LNCAP (cell line): ENCODE measurements at regions not wholly inside any gene's neighbourhood (a gene's known extent, or its start where the extent isn't known, plus 50 kb on each side); places are given as distances from the start of the nearest gene placed in this dataset.

Source experiments
- TF ChIP-seq, protein P1 (sequence below): fragments of 450-650 bp; IDR thresholded peaks from 2 replicates; pipeline ENCODE4 v1.5.1; 2017; ENCODE audit warnings: mild to moderate bottlenecking

DNA sequence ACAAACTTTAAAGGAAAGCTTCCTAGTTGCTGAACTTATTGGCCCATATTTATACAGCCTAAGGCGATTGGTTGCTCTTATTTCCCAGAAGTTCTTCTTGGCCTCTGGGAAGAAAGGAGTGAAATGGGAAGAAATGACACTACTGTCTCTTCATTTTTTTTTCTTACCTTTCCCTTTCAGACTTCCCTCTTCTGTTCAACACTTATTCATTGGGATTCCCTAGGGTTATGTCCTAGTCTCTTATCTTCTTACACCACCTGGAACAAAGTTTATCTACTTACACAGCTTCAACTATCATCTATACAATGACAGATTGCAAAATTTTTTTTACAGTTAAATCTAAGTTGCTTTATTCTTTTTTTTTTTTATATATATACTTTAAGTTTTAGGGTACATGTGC lies 68.0 kb downstream of the SNX12 start:
- TF ChIP-seq, protein P1, sequence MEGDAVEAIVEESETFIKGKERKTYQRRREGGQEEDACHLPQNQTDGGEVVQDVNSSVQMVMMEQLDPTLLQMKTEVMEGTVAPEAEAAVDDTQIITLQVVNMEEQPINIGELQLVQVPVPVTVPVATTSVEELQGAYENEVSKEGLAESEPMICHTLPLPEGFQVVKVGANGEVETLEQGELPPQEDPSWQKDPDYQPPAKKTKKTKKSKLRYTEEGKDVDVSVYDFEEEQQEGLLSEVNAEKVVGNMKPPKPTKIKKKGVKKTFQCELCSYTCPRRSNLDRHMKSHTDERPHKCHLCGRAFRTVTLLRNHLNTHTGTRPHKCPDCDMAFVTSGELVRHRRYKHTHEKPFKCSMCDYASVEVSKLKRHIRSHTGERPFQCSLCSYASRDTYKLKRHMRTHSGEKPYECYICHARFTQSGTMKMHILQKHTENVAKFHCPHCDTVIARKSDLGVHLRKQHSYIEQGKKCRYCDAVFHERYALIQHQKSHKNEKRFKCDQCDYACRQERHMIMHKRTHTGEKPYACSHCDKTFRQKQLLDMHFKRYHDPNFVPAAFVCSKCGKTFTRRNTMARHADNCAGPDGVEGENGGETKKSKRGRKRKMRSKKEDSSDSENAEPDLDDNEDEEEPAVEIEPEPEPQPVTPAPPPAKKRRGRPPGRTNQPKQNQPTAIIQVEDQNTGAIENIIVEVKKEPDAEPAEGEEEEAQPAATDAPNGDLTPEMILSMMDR = no peak

DNA sequence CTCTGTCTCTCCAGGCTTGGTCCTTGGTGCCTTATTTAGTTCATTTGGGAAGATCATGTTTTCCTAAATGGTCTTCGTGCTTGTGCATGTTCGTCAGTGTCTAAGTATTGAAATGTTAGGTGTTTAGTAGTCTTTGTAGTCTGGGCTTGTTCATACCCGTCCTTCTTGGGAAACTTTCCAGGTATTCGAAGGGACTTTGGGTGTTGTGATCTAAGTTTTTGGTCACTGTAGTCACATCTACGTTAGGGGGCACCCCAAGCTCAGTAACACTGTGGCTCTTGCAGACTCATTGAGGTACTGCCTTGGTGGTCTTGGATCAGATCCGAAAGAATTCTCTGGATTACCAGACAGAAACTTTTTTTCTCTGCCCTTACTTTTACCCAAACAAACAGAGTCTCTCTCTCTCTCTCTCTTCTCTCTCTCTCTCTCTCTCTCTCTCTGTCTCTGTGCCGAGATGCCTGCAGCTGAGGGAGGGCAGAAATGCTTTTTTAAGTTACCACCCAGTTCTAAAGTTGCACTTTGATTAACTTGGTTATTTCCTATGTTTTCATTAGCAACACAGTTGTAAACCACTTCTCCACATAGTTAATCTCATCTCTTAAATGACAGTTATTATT lies 67.6 kb upstream of the SLC7A3 start:
- TF ChIP-seq, protein P1 = peak; percentile 13; the same call in 1 of the 2 replicates

DNA sequence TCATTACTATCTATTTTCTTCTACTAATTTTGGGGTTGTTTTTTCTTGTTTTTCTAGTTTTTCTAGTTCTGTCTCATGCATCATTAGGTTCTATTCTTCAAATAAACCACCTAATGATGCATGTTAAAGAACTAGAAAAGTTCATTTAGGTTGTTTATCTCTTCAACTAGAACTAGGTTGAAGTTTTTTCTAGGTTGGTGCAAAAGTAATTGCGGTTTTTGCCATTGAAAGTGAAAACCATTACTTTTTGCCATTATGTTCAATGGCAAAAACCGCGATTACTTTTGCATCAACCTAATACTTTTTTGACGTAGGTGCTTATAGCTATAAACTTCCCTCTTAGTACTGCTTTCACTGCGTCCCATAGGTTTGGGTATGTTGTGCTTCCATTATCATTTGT lies 64.4 kb upstream of the SLC7A3 start:
- TF ChIP-seq, protein P1 = no peak

DNA sequence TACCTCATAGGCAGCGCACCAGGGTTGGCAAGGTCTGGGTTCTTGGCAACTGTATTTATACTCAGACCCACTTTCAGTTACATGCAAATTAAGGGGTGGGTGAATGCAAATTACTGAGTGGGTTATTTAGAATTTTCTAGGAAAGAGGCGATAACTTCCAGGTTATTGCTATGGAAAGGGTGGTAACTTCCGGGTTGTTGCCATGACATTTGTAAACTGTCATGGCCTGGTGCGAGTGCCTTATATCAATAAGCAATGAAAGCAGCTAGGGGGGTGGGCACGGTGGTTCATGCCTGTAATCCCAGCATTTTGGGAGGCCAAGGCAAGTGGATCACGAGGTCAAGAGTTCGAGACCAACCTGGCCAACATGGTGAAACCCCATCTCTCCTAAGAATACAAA lies 57.5 kb upstream of the SLC7A3 start:
- TF ChIP-seq, protein P1 = no peak
